GM23338 (cell line): ENCODE measurements at regions not wholly inside any gene's neighbourhood (a gene's known extent, or its start where the extent isn't known, plus 50 kb on each side); places are given as distances from the start of the nearest gene placed in this dataset.

Source experiments
- EZH2 ChIP-seq: fragments of 200-600 bp; sonication (generic); IDR thresholded peaks from one replicate; pipeline ENCODE4 v1.8.0; 2017; ENCODE audit warnings: antibody characterized with exemption, mild to moderate bottlenecking, low read depth; ENCODE audit not compliant: unreplicated experiment
- POLR2AphosphoS5 ChIP-seq: IDR thresholded peaks from 2 replicates; pipeline ENCODE4 v1.6.1; 2016; ENCODE audit warnings: antibody characterized with exemption, low read depth
- TF ChIP-seq, protein P1 (sequence below), 2 experiments: fragments of 200-600 bp in 1 of 2; sonication (generic) in 1 of 2; conservative IDR thresholded peaks; 2 replicates each; pipeline versions ENCODE4 v1.5.1 to v1.6.1; 2016 to 2017; ENCODE audit warnings: antibody characterized with exemption in 2 of 2, low read depth in 2 of 2, mild to moderate bottlenecking in 2 of 2, moderate library complexity in 1 of 2

DNA sequence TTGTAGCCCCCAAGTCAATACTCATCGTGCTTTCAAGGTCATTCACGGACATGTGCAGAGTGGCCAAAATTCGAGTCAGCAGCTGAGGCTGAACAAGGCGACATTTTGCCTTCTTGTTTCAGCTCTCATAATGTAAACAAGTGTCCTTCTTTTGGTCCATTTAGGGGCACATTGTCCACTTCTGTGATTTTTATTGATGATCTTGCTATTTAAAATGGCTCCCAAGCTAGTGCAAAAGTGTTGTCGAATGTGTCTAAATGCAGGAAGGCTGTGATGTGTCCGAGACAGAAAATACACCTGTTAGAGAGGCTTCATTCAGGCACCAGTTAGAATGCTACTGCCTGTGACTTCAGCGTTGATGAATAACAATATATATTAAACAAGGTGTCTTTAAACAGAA, 405.9 kb downstream of the IRS2 start:
- TF ChIP-seq, protein P1, sequence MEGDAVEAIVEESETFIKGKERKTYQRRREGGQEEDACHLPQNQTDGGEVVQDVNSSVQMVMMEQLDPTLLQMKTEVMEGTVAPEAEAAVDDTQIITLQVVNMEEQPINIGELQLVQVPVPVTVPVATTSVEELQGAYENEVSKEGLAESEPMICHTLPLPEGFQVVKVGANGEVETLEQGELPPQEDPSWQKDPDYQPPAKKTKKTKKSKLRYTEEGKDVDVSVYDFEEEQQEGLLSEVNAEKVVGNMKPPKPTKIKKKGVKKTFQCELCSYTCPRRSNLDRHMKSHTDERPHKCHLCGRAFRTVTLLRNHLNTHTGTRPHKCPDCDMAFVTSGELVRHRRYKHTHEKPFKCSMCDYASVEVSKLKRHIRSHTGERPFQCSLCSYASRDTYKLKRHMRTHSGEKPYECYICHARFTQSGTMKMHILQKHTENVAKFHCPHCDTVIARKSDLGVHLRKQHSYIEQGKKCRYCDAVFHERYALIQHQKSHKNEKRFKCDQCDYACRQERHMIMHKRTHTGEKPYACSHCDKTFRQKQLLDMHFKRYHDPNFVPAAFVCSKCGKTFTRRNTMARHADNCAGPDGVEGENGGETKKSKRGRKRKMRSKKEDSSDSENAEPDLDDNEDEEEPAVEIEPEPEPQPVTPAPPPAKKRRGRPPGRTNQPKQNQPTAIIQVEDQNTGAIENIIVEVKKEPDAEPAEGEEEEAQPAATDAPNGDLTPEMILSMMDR (conservative IDR thresholded peaks at IDR 0.05; ENCODE audit: low read depth in 2 of 2) = no peak
- no peak for TF ChIP-seq POLR2AphosphoS5
- TF ChIP-seq EZH2 = no peak
